SK-N-SH (cell line): ENCODE measurements at regions not wholly inside any gene's neighbourhood (a gene's known extent, or its start where the extent isn't known, plus 50 kb on each side); places are given as distances from the start of the nearest gene placed in this dataset.

ENCODE experiments used
- CTCF ChIA-PET: fragments of 300-600, 350-600 bp; formaldehyde crosslinking; extraction: SDS; loops from one replicate; lab custom pipeline; 2021; lab: Yijun Ruan, JAX
- POLR2A ChIA-PET: fragments of 350-600 bp; sonication (Branson Sonifier 250); formaldehyde crosslinking; extraction: SDS; loops from one replicate; lab custom pipeline; 2020; ENCODE audit warnings: antibody characterized with exemption, inconsistent platforms; lab: Yijun Ruan, JAX
- DNase-seq: peaks from one replicate; pipeline ENCODE4 v3.0.0; 2012
- H2AFZ ChIP-seq: fragments of 200-600 bp; sonication (generic); 2 replicates; pipeline ENCODE4 v1.8.1; 2016; ENCODE audit warnings: antibody characterized with exemption, mild to moderate bottlenecking, low read depth
- H3F3A ChIP-seq: fragments of 200-600 bp; sonication (generic); replicated peaks from 2 replicates; pipeline ENCODE3; 2016; ENCODE audit warnings: antibody characterized with exemption, mild to moderate bottlenecking; ENCODE audit not compliant: insufficient read depth
- H3K27ac ChIP-seq, 2 experiments: fragments of 200-500 bp in 1 of 2; fragments of 200-600 bp in 1 of 2; sonication (Bioruptor generic) in 1 of 2; sonication (generic), shearing (Covaris generic) in 1 of 2; 2 replicates each; pipeline versions ENCODE4 v1.5.1 to v1.6.1; 2014 to 2016; ENCODE audit warnings: low read depth in 2 of 2, inconsistent platforms in 1 of 2, low read length in 1 of 2, mild to moderate bottlenecking in 1 of 2, mixed read lengths in 1 of 2
- H3K27me3 ChIP-seq: fragments of 200-600 bp; sonication (generic), shearing (Covaris generic); 2 replicates; pipeline ENCODE4 v1.6.1; 2016; ENCODE audit warnings: mixed run types; ENCODE audit not compliant: insufficient read depth
- H3K36me3 ChIP-seq, 2 experiments: fragments of 200-500 bp in 1 of 2; fragments of 200-600 bp in 1 of 2; sonication (Bioruptor generic) in 1 of 2; sonication (generic) in 1 of 2; replicated peaks in 1 of 2; 2 replicates each; pipeline versions ENCODE3 to v1.5.1; 2014 to 2016; ENCODE audit warnings: low read length in 1 of 2, mild to moderate bottlenecking in 1 of 2; ENCODE audit not compliant: insufficient read depth in 2 of 2, control insufficient read depth in 1 of 2
- H3K4me1 ChIP-seq, 2 experiments: fragments of 200-500 bp in 1 of 2; fragments of 200-600 bp in 1 of 2; sonication (Bioruptor generic) in 1 of 2; sonication (generic), shearing (Covaris generic) in 1 of 2; 2 replicates each; pipeline versions ENCODE4 v1.5.1 to v1.6.1; 2014 to 2016; ENCODE audit warnings: low read depth in 1 of 2, low read length in 1 of 2, mixed run types in 1 of 2; ENCODE audit not compliant: insufficient read depth in 2 of 2, control insufficient read depth in 1 of 2
- H3K4me2 ChIP-seq: fragments of 200-600 bp; sonication (generic), shearing (Covaris generic); 2 replicates; pipeline ENCODE4 v1.6.1; 2017; ENCODE audit warnings: mixed run types
- H3K4me3 ChIP-seq, 2 experiments: fragments of 200-500 bp in 1 of 2; fragments of 200-600 bp in 1 of 2; sonication (Bioruptor generic) in 1 of 2; sonication (generic), shearing (Covaris generic) in 1 of 2; 2 replicates each; pipeline versions ENCODE4 v1.5.1 to v1.8.1; 2014 to 2016; ENCODE audit warnings: low read depth in 2 of 2, inconsistent platforms in 1 of 2, low read length in 1 of 2, mild to moderate bottlenecking in 1 of 2, mixed read lengths in 1 of 2, moderate library complexity in 1 of 2
- H3K79me2 ChIP-seq: fragments of 200-600 bp; sonication (generic); 2 replicates; pipeline ENCODE4 v1.8.1; 2017; ENCODE audit warnings: mild to moderate bottlenecking; ENCODE audit not compliant: insufficient read depth
- H3K9ac ChIP-seq: fragments of 200-600 bp; sonication (generic); 2 replicates; pipeline ENCODE4 v1.6.1; 2017; ENCODE audit warnings: mixed run types
- H3K9me2 ChIP-seq: fragments of 200-600 bp; sonication (generic); 2 replicates; pipeline ENCODE4 v1.6.1; 2017; ENCODE audit warnings: mixed run types
- H3K9me3 ChIP-seq: fragments of 200-600 bp; sonication (generic); 2 replicates; pipeline ENCODE4 v1.6.1; 2017; ENCODE audit warnings: mixed run types, mild to moderate bottlenecking, moderate library complexity
- H4K20me1 ChIP-seq: fragments of 200-600 bp; sonication (generic); 2 replicates; pipeline ENCODE4 v1.6.1; 2017; ENCODE audit warnings: mild to moderate bottlenecking, mixed run types; ENCODE audit not compliant: insufficient read depth
- CHD2 ChIP-seq: fragments of 150-350 bp; IDR thresholded peaks from 2 replicates; pipeline ENCODE4 v1.6.1; 2018; ENCODE audit warnings: low read length; ENCODE audit not compliant: partially characterized antibody
- CTCF ChIP-seq: fragments of 200-600 bp; sonication (generic); IDR thresholded peaks from 2 replicates; pipeline ENCODE4 v1.6.1; 2017; ENCODE audit warnings: antibody characterized with exemption, mild to moderate bottlenecking, moderate library complexity
- ELF1 ChIP-seq: IDR thresholded peaks from 2 replicates; pipeline ENCODE4 v1.4.0; 2012
- FOXJ3 ChIP-seq: sonication (generic); formaldehyde crosslinking; IDR thresholded peaks from 2 replicates; pipeline ENCODE4 v1.5.1; 2020; ENCODE audit warnings: mild to moderate bottlenecking, missing genetic modification reagents
- IRF3 ChIP-seq: fragments of 150-350 bp; IDR thresholded peaks from 2 replicates; pipeline ENCODE4 v1.6.1; 2016; ENCODE audit warnings: mild to moderate bottlenecking, low read depth, low read length
- MXI1 ChIP-seq: IDR thresholded peaks from 2 replicates; pipeline ENCODE4 v1.6.1; 2012; ENCODE audit warnings: mild to moderate bottlenecking, low read depth, low read length, improper control_type of control experiment
- NRF1 ChIP-seq: IDR thresholded peaks from 2 replicates; pipeline ENCODE4 v1.6.1; 2012; ENCODE audit warnings: low read depth, mild to moderate bottlenecking, low read length
- PBX3 ChIP-seq: IDR thresholded peaks from 2 replicates; pipeline ENCODE4; 2012
- RCOR1 ChIP-seq: fragments of 150-350 bp; IDR thresholded peaks from 2 replicates; pipeline ENCODE4 v1.6.1; 2017; ENCODE audit warnings: antibody characterized with exemption, low read length
- REST ChIP-seq: IDR thresholded peaks from 2 replicates; pipeline ENCODE4 v1.6.1; 2012; ENCODE audit warnings: mild to moderate bottlenecking, low read depth, low read length, moderate library complexity
- RXRA ChIP-seq: IDR thresholded peaks from 2 replicates; pipeline ENCODE4 v1.4.0; 2012; ENCODE audit warnings: low read depth, mild to moderate bottlenecking, borderline replicate concordance
- SMC3 ChIP-seq: IDR thresholded peaks from 2 replicates; pipeline ENCODE4 v1.6.1; 2012; ENCODE audit warnings: low read depth, low read length, improper control_type of control experiment
- TAF1 ChIP-seq: IDR thresholded peaks from 2 replicates; pipeline ENCODE4 v1.6.1; 2012; ENCODE audit warnings: low read depth, mild to moderate bottlenecking, low read length, moderate library complexity, borderline replicate concordance
- USF1 ChIP-seq: IDR thresholded peaks from 2 replicates; pipeline ENCODE4 v1.4.0; 2012; ENCODE audit warnings: low read depth, borderline replicate concordance
- WGBS: methylation state at CpG from one replicate; pipeline ENCODE4 v1.1.6; 2017; ENCODE audit warnings: low lambda C conversion rate; 5-methylcytosine and 5-hydroxymethylcytosine counted together

- no peak overlapping the region for H3K9ac ChIP-seq
- no peak for TF ChIP-seq ELF1
- TF ChIP-seq NRF1: no peak
- TF ChIP-seq MXI1: no peak
- no peak for TF ChIP-seq CTCF
- no peak for TF ChIP-seq SMC3
- no peak for TF ChIP-seq REST
- no peak for TF ChIP-seq TAF1
- TF ChIP-seq USF1: no peak
- TF ChIP-seq RXRA: no peak
- TF ChIP-seq CHD2: no peak
- TF ChIP-seq RCOR1: no peak
- TF ChIP-seq IRF3: no peak
- TF ChIP-seq PBX3: no peak
- no peak for TF ChIP-seq FOXJ3 (CRISPR knock-in tag)
- TF ChIP-seq, all 33 proteins: peak for 0
- no peak for DNase-seq
- Histone ChIP-seq H3K9me3 (no peaks in the 10 kb centered on the region), H3K4me3 (no peak overlapping the region), H3K4me1 (no peaks in the 10 kb centered on the region), H3K4me2 (no peak overlapping the region), H2AFZ (no peak overlapping the region), H3F3A (no peaks in the 10 kb centered on the region), H3K79me2 (no peaks in the 10 kb centered on the region), H4K20me1 (no peaks in the 10 kb centered on the region), H3K9me2 (no peaks in the 10 kb centered on the region), H3K36me3 (no peaks in the 10 kb centered on the region), H3K27ac (no peak overlapping the region), H3K27me3 (no peaks in the 10 kb centered on the region)
- ChIA-PET CTCF (interaction anchor here (0.8 kb wide), 1 partner anchor 14 kb away, joined by 3 read pairs; no protein-coding TSS in a partner anchor), POLR2A (no interaction called here)
- WGBS: 36% methylated on average over 6 of the region's 6 CpGs
Observed at GRCh38 chr9:120265791-120266190, 314.2 kb downstream of the CDK5RAP2 start.
